WI38 (cell line): ENCODE measurements at regions not wholly inside any gene's neighbourhood (a gene's known extent, or its start where the extent isn't known, plus 50 kb on each side); places are given as distances from the start of the nearest gene placed in this dataset.

Experiments used
- H3K4me3 ChIP-seq: 2 replicates; pipeline ENCODE4 v1.5.1; 2011; ENCODE audit warnings: low read depth, mild to moderate bottlenecking, control low read depth, low read length
- TF ChIP-seq, protein P1 (sequence below): IDR thresholded peaks from 2 replicates; pipeline ENCODE4 v1.5.1; 2012; ENCODE audit warnings: low read depth, mild to moderate bottlenecking, control low read depth, low read length

DNA sequence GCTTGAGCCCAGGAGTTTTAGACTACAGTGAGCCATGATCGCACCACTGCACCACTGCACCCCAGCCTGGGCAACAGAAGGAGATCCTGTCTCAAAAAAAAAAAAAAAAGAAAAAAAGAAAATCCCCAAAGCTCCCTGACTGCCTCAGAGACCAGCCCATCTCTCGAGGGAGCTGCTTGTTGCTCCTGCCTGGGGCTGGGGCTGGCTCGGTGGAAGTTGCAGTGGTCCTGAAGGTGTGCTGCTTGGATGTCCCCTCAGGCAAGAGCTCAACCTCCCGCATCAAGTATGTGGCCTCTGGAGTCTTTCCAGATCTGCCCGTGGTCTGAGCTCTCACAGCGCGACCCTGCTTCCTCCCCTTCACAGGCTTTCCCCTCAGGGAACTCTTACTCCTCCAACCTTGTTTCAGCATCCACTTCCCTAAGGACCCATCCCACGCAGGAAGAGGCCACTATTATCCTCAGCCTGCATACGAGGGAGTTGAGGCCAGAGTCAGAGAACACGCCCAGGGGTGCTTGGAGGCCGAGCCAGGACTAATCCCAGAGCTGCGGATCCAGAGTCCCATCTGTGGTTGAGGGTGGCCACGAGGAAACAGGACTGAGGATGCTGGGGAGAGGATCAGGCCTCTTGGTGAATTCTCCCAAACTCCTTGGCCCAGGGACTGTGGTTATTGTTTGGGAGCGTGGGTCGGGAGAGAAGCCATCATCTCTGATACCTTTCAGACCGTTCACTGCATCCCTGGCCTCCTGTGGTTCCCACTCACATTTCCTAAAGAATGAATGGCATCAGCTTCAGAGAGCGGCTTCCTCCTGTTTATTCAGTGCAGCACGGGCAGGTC lies 624.6 kb downstream of the AACS start:
- no peak overlapping the region for H3K4me3 ChIP-seq
- TF ChIP-seq, protein P1, sequence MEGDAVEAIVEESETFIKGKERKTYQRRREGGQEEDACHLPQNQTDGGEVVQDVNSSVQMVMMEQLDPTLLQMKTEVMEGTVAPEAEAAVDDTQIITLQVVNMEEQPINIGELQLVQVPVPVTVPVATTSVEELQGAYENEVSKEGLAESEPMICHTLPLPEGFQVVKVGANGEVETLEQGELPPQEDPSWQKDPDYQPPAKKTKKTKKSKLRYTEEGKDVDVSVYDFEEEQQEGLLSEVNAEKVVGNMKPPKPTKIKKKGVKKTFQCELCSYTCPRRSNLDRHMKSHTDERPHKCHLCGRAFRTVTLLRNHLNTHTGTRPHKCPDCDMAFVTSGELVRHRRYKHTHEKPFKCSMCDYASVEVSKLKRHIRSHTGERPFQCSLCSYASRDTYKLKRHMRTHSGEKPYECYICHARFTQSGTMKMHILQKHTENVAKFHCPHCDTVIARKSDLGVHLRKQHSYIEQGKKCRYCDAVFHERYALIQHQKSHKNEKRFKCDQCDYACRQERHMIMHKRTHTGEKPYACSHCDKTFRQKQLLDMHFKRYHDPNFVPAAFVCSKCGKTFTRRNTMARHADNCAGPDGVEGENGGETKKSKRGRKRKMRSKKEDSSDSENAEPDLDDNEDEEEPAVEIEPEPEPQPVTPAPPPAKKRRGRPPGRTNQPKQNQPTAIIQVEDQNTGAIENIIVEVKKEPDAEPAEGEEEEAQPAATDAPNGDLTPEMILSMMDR, result no peak

DNA sequence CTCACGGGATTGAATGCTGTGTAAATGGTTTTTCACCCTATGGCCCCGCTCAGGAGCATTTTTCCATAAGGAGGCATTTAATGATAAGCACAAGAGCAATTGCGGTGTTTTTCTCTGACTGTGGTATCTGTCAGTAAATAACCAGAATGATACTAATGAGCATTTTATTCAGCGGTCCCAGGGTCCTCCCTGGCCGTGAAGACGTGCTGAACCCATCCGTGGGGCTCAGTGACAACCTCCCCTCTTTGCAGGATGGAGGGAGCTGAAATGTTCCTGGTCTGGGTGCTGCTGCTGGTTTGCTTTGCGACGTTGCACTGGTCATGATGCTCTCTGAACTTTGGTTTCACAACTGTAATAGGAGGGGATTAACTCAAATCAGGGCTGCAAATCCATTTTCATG lies 625.6 kb downstream of the AACS start:
- TF ChIP-seq, protein P1, result no peak
- H3K4me3 ChIP-seq, result no peak overlapping the region

DNA sequence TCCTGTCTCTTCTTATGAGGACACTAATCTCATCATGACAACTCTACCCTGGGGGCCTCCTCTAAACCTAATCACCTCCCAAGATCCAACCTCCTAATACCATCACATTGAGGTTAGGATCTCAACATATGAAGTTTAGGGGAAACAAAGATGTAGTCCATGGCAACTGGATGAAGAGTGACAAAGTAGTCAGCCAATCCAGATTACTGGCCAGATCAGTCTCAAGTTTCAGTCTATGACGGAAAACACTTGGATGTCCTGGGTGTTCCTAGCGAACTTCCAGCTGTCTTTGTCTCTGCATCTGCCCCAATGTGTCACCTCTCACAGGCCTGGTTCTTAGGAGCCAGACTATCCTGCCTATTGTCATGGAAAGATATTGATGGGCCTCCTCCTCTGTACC lies 630.8 kb downstream of the AACS start:
- H3K4me3 ChIP-seq, result no peak overlapping the region
- TF ChIP-seq, protein P1, result no peak

DNA sequence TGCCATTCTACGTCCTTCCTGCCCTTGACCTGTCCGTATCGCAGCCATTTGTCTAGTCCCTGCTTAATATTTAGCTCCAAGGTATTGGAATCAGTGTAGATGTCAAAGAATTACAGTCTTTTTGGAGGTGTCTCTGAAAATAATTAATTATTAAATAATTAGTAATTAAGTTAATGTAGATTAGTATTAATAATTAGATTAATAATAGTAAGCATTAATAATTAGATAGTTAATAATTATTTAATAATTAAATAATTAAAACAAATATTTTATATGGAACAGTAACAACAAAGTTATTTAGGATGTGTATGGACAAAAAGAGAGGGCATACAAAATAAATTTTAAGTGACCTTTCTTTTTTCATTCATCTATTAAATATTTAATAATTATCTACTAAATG lies 639.6 kb downstream of the AACS start:
- TF ChIP-seq, protein P1, result no peak

DNA sequence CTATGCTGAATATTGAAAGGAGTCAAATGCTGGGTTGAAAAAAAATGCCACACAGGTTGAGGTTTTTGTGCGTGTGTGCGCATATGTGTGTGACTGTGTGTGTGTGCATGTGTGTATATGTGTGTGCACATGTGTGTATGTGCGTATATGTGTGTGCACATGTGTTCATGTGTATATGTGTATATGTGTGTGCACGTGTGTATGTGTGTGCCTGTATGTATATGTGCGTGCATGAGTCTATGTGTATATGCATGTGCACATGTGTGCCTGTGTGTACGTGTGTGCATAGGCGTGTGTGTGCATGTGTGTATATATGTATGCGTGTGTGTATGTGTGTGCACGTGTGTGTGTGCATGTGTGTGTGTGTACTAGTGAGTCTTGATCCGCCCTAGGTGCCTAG lies 655.7 kb downstream of the AACS start:
- TF ChIP-seq, protein P1, result no peak
- H3K4me3 ChIP-seq, result no peak overlapping the region

More for the DNA sequence above, 639.6 kb downstream of the AACS start:
- no peak overlapping the region for H3K4me3 ChIP-seq

DNA sequence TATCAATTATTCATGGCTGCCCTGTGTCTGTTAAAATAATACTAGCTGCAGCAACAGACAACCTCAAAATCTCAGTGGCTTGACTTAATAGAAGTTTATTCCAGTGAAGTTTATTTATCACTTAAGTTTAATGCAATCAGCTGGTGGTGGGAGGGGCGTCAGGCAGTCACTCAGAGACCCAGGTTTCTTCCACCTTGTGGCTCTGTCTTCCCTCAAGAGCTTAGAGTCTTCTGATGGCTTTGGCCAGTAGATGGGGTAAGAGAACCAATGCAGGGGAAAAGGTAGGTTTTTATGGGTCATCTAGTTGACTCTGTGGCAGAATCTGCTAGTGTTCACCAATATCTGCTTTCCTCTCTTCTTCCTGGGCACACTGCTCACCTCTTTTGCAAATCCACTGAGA lies 668.9 kb downstream of the AACS start:
- TF ChIP-seq, protein P1, result no peak

DNA sequence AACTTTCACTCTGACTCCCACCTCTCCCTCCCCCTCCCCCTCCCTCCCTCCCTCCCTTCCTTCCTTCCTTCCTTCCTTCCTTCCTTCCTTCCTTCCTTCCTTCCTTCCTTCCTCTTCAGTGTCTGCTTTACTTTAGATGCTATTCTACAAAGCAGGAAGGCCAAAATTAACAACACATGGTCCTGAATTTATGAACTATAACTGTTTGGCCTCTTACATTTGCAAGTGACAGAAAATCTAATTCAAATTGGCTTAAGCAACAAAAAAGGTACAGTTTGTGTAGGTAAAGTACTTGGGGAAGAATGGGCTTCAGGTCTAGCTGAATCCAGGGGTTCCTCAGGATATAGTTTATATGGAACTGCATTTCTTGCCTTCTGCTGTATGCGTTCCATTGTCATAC lies 673.0 kb downstream of the AACS start:
- TF ChIP-seq, protein P1, result no peak

More for the DNA sequence above, 668.9 kb downstream of the AACS start:
- H3K4me3 ChIP-seq, result no peak overlapping the region

More for the DNA sequence above, 673.0 kb downstream of the AACS start:
- no peak overlapping the region for H3K4me3 ChIP-seq
